Stomach (tissue), 8 donors: ENCODE measurements at regions not wholly inside any gene's neighbourhood (a gene's known extent, or its start where the extent isn't known, plus 50 kb on each side); places are given as distances from the start of the nearest gene placed in this dataset.

ENCODE experiments used
- DNase-seq, 2 donors: peaks; one replicate each; pipeline versions ENCODE4 v3.0.0 to v3.0.0-alpha.2; 2013 to 2019
- H3K27ac ChIP-seq, 5 donors: fragments of 200-600 bp in 4 of 5; sonication (generic) in 4 of 5; one replicate each; pipeline ENCODE4 v1.5.1; 2013 to 2019; ENCODE audit warnings: mild to moderate bottlenecking in 1 of 5, moderate library complexity in 1 of 5
- H3K27me3 ChIP-seq, 3 donors: fragments of 200-600 bp; sonication (generic); one replicate each; pipeline ENCODE4 v1.5.1; 2017 to 2019; ENCODE audit warnings: mixed run types in 1 of 3
- H3K36me3 ChIP-seq, 4 donors: fragments of 200-600 bp; sonication (generic); 1 replicate in 3 of 4; 2 replicates in 1 of 4; pipeline ENCODE4 v1.5.1; 2016 to 2019
- H3K4me1 ChIP-seq, 4 donors: fragments of 200-600 bp; sonication (generic); one replicate each; pipeline ENCODE4 v1.5.1; 2016 to 2019
- H3K4me3 ChIP-seq, 4 donors: fragments of 200-600 bp; sonication (generic) in 3 of 4; one replicate each; pipeline ENCODE4 v1.5.1; 2016 to 2019; ENCODE audit warnings: mild to moderate bottlenecking in 1 of 4
- H3K9me3 ChIP-seq, 4 donors: fragments of 200-600 bp; sonication (generic); one replicate each; pipeline ENCODE4 v1.5.1; 2016 to 2019
- CTCF ChIP-seq, 7 experiments: fragments of 450-650 bp in 4 of 7; fragments of 200-600 bp in 3 of 7; sonication (generic) in 3 of 7; IDR thresholded peaks; one replicate each; pipeline ENCODE4 v1.5.1; 2016 to 2019; ENCODE audit warnings: antibody characterized with exemption in 7 of 7, control low read depth in 2 of 7, mild to moderate bottlenecking in 1 of 7
- EP300 ChIP-seq: sonication (generic); formaldehyde crosslinking; IDR thresholded peaks from one replicate; pipeline ENCODE4 v1.6.1; 2017; ENCODE audit warnings: antibody characterized with exemption
- POLR2A ChIP-seq, 4 donors: fragments of 450-650 bp; IDR thresholded peaks; one replicate each; pipeline ENCODE4 v1.6.1; 2016; ENCODE audit warnings: antibody characterized with exemption in 4 of 4, control low read depth in 2 of 4, mild to moderate bottlenecking in 1 of 4, moderate library complexity in 1 of 4
- POLR2AphosphoS5 ChIP-seq, 3 donors: sonication (generic); formaldehyde crosslinking; IDR thresholded peaks; one replicate each; pipeline ENCODE4 v1.6.1; 2016; ENCODE audit warnings: antibody characterized with exemption in 3 of 3
- WGBS, 5 donors: extraction: QIAGEN DNeasy Blood & Tissue Kit in 3 of 5; methylation state at CpG; one replicate each; pipeline versions ENCODE4 v1.1.5 to v1.1.7; 2013 to 2018; 5-methylcytosine and 5-hydroxymethylcytosine counted together
- intact Hi-C: fragments of 100-400 bp; cut with DNase I; formaldehyde crosslinking; loops from one replicate; pipeline ENCODE4 v1.15.1; 2023; ENCODE audit warnings: low total_unique reads
- donor health status: healthy with polysubstance abuse.
- donor health status: Bipolar disorder and iron deficiency.
- donor health status: healthy.

GRCh38 chr12:82124711-82125380 is 233.3 kb downstream of the CCDC59 start:
- Histone ChIP-seq H3K4me3 (no peak overlapping the region), H3K27me3 (no peaks in the 10 kb centered on the region), H3K9me3 (peaks cover 0 to 4% (median 0%) of the 10 kb centered on the region in 4 donors), H3K36me3 (no peaks in the 10 kb centered on the region), H3K27ac (no peak overlapping the region), H3K4me1 (peaks cover 0 to 4% (median 0%) of the 10 kb centered on the region in 4 donors)
- WGBS, 5 donors = 41 to 50% (median 45%) methylated on average over 2 of the region's 2 CpGs
- DNase-seq = peak in 1 of 2 donors; percentile 18
- intact Hi-C loops = no loop called here
- peak in 2 of 3 donors; percentile 23 to 60 for TF ChIP-seq POLR2AphosphoS5 (IDR thresholded peaks at IDR 0.05)
- TF ChIP-seq POLR2A (IDR thresholded peaks at IDR 0.05) = no peak

GRCh38 chr12:82121545-82121944 is 236.6 kb downstream of the CCDC59 start:
- no peak overlapping the region for H3K4me3 ChIP-seq
- no peaks in the 10 kb centered on the region for H3K27me3 ChIP-seq
- no peak overlapping the region for H3K27ac ChIP-seq
- H3K9me3 ChIP-seq = no peaks in the 10 kb centered on the region
- peaks cover 0 to 4% (median 0%) of the 10 kb centered on the region in 4 donors for H3K4me1 ChIP-seq
- H3K36me3 ChIP-seq = no peaks in the 10 kb centered on the region
- intact Hi-C loops = no loop called here
- TF ChIP-seq POLR2AphosphoS5 (IDR thresholded peaks at IDR 0.05) = no peak
- no peak for TF ChIP-seq POLR2A (IDR thresholded peaks at IDR 0.05)
- no peak for TF ChIP-seq CTCF (IDR thresholded peaks at IDR 0.05)
- no peak for TF ChIP-seq EP300
- peak in 1 of 2 donors; percentile 7 for DNase-seq

- peaks cover 0 to 4% (median 0%) of the 10 kb centered on the region in 4 donors for H3K4me1 ChIP-seq
- H3K36me3 ChIP-seq = no peaks in the 10 kb centered on the region
- intact Hi-C loops = no loop called here
- DNase-seq = no peak
- 74 to 82% (median 79%) methylated on average over 4 of the region's 4 CpGs for WGBS, 5 donors
- no peak overlapping the region for H3K27ac ChIP-seq
- no peaks in the 10 kb centered on the region for H3K9me3 ChIP-seq
- H3K4me3 ChIP-seq = no peak overlapping the region
- TF ChIP-seq CTCF (IDR thresholded peaks at IDR 0.05) = no peak
- no peak for TF ChIP-seq POLR2AphosphoS5 (IDR thresholded peaks at IDR 0.05)
- no peak for TF ChIP-seq POLR2A (IDR thresholded peaks at IDR 0.05)
- no peak for TF ChIP-seq EP300
- no peaks in the 10 kb centered on the region for H3K27me3 ChIP-seq
Observed at GRCh38 chr12:82120901-82121300, 237.3 kb downstream of the CCDC59 start.

- no peaks in the 10 kb centered on the region for H3K36me3 ChIP-seq
- no peaks in the 10 kb centered on the region for H3K27me3 ChIP-seq
- no peak overlapping the region for H3K27ac ChIP-seq
- no peak overlapping the region for H3K4me3 ChIP-seq
- no peaks in the 10 kb centered on the region for H3K4me1 ChIP-seq
- 71 to 98% (median 88%) methylated on average over 1 of the region's 1 CpG for WGBS, 5 donors
- no peak for TF ChIP-seq POLR2A (IDR thresholded peaks at IDR 0.05)
- TF ChIP-seq CTCF (IDR thresholded peaks at IDR 0.05) = no peak
- TF ChIP-seq EP300 = no peak
- TF ChIP-seq POLR2AphosphoS5 (IDR thresholded peaks at IDR 0.05) = no peak
- no peak for DNase-seq
- intact Hi-C loops = no loop called here
- no peaks in the 10 kb centered on the region for H3K9me3 ChIP-seq
Observed at GRCh38 chr12:82109243-82109642, 248.9 kb downstream of the CCDC59 start.

GRCh38 chr12:82108615-82109014 is 249.6 kb downstream of the CCDC59 start:
- 60 to 87% (median 87%) methylated on average over 1 of the region's 1 CpG for WGBS, 5 donors
- TF ChIP-seq POLR2AphosphoS5 (IDR thresholded peaks at IDR 0.05) = no peak
- TF ChIP-seq EP300 = no peak
- no peak for TF ChIP-seq POLR2A (IDR thresholded peaks at IDR 0.05)
- TF ChIP-seq CTCF (IDR thresholded peaks at IDR 0.05) = no peak

More at GRCh38 chr12:82108615-82109014, 249.6 kb downstream of the CCDC59 start:
- intact Hi-C loops = no loop called here
- Histone ChIP-seq H3K9me3 (no peaks in the 10 kb centered on the region), H3K27me3 (no peaks in the 10 kb centered on the region), H3K4me3 (no peak overlapping the region), H3K36me3 (no peaks in the 10 kb centered on the region), H3K4me1 (no peaks in the 10 kb centered on the region), H3K27ac (no peak overlapping the region)
- no peak for DNase-seq
